Spleen (tissue), 7 donors: ENCODE measurements at regions not wholly inside any gene's neighbourhood (a gene's known extent, or its start where the extent isn't known, plus 50 kb on each side); places are given as distances from the start of the nearest gene placed in this dataset.

Experiments
- CTCF ChIP-seq, 11 experiments: fragments of 200-600 bp in 7 of 11; fragments of 450-650 bp in 4 of 11; sonication (generic) in 4 of 11; IDR thresholded peaks in 8 of 11; conservative IDR thresholded peaks in 3 of 11; 1 replicate in 7 of 11; 2 replicates in 4 of 11; pipeline versions ENCODE4 v1.4.0 to v1.8.0; 2016 to 2021; ENCODE audit warnings: antibody characterized with exemption in 11 of 11, inconsistent platforms in 4 of 11, mild to moderate bottlenecking in 1 of 11
- POLR2A ChIP-seq, 3 donors: fragments of 450-650 bp; IDR thresholded peaks; one replicate each; pipeline ENCODE4 v1.5.1; 2017; ENCODE audit warnings: antibody characterized with exemption in 3 of 3, mild to moderate bottlenecking in 1 of 3
- POLR2AphosphoS5 ChIP-seq, 3 donors: sonication (generic); formaldehyde crosslinking; IDR thresholded peaks; one replicate each; pipeline ENCODE4 v1.5.1; 2017; ENCODE audit warnings: antibody characterized with exemption in 3 of 3
- donor health status: DM: no; HTN: no; CAD: no; lungs with moderate emphysema.
- donor health status: DM: no; HTN: no; CAD: no.
- donor health status: DM: no; HTN: no; CAD: no.

GRCh38 chr3:106512846-106513245 lies 644.0 kb upstream of the CBLB start:
- TF ChIP-seq CTCF (IDR thresholded peaks at IDR 0.05 in 8 of 11, conservative IDR thresholded peaks at IDR 0.05 in 3 of 11) (no peak), POLR2AphosphoS5 (IDR thresholded peaks at IDR 0.05) (no peak), POLR2A (IDR thresholded peaks at IDR 0.05) (no peak)
